ENCODE measurements at regions not wholly inside any gene's neighbourhood (a gene's known extent, or its start where the extent isn't known, plus 50 kb on each side); places are given as distances from the start of the nearest gene placed in this dataset.

DNA sequence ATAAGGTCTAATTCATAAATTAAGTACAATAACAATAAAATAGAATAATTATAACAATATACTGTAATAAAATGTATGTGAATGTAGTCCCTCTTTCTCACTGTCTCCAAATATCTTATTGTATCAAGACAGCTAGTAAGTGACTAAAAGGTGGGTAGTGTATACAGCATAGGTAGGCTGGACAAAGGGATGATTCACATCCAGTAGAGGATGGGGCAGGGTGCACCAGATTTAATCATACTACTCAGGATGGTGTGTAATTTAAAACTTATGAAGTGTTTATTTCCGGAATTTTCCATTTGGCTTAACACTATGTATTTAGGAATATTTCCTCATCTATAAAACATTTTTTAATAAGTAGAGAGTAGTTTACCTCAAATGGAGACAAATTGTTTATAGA is 876.1 kb upstream of the CADM2 start:
- no peak for DNase-seq

DNA sequence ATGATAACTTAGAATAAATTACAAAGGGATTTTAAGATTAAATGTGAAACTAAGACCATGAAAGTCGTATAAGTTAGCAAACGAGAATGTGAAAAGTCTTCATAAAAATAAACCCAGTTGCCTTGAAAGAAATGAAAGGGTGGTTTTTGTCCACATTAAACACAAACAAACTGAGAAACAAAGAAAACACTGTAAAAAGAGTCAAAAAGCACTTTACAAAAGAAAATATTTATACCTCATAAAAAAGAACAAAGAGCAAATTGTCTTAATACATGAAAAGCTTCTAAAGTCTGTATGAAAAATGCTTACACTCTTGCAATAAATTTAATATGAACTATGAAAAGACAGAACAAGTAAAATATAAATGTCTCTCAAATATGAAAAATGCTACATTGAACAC is 865.9 kb upstream of the CADM2 start:
- DNase-seq: no peak

DNA sequence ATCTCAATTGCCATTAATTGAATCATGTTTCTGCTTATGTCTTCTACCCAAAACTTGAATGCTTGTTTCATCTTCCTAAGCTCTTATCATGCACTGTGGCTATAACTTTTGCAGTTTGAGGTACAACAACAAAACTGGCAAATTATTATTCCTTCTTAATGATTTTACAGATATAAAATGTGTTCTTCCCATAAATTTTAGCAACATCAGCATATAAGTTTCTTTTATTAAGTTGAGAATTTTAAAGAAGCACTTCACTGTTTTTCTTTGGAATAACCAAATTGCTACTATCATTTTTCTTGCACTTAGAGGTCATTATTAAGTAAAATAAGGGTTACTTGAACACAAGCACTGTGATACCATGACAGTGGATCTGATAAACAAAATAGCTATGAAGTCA is 862.6 kb upstream of the CADM2 start:
- DNase-seq: no peak

DNA sequence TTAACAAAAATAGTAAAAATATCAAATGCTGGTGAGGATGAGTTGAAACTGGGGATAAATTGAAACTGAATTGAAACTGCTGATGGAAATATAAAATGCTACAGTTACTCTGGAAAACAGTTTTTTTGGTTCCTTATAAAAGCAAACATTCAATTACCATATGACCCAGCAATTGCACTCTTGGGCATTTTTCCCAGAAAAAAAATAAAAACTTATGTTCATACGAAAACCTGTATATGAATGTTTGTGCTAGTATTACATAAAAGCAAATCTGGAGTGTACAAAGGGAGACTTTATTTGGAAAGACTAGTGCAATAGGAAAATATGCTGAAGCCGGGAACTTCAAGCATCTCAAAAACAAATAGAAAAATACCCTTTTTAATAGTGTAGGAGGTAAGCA is 857.9 kb upstream of the CADM2 start:
- no peak for DNase-seq

DNA sequence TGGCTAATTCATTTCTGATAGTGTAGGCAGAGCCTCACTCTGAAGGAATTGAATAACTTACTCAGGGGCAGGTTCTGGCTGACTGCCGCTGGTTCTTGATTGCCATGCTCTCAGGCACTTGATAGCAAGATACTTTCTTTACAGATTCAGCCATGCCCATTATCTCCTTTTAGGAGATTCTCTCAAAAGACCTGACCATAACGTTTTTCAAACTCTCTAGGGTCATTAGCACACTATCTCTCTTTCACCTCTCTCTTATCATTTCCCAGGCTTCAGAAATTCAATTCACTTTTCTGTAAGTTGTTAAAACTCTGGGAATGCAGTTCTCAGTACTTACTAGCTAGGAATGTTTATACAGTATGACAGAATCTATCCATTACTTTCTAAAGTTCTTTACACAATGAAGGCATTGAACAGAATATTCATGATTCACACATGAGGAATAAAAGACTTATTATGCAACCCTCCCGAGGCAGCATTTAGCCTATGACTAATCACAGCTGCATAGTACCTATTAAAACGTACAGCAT is 850.3 kb upstream of the CADM2 start:
- no peak for DNase-seq

DNA sequence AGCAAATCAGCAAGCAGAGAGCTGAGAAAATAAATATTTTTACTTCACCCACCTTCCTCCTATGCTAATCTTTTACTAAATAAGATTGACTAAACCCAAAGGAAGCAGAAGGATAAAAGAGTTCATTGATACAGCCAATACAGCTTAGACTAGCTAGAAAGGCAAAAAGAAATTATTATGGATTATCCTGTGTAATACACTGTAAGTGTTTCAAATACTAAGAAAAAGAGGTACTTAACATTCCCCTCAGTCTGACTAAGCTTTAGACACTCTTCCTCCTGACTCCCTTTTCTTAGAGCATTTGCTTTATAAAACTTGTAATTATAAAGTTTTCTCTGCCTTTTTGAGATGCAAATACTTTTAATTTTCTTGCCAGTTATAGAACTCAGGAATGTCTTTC is 848.9 kb upstream of the CADM2 start:
- no peak for DNase-seq

DNA sequence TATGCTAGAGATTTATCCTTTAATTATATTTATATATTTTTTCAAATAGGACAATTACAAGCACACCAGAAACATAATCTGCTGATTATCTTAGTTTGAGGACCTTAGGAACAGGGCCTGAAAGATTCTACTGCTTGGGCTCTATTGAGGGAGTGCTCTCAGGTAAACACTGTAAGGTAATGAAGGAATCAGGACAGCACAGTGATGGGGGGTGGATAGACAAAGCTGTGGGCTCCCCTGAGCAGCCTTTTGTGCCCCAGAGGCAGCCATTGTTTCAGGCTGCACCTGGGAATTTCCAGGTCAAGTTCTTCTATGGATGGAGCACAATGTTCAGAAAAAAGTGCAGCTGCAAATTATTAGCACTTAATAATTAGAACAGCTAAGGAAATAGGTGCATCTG is 848.0 kb upstream of the CADM2 start:
- no peak for DNase-seq

DNA sequence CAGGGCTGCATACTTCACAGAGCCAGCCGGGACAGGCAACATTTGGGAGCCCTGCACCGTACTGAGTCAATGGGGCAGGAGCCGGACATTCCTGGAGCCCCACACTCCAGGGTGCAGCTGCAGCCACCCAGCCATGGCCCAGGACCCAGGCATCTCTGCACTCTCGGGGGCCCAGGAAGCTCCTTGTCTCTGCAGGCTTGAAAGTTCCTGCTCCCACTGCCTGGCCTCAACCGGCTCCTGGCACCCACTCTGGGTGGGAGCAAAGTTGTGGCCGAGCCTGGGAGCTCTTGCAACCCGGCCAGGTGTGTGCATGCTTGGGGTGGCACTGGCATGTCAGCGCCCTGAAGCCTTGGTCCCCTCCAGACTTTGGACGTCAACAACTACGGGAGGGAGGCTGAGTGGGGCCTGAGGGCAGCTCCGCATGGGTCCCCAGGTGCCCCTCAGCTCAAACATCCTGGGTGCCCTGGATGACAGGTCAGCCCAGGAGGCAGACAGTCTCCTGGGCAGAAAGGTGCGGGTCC is 833.5 kb upstream of the CADM2 start:
- no peak for DNase-seq

DNA sequence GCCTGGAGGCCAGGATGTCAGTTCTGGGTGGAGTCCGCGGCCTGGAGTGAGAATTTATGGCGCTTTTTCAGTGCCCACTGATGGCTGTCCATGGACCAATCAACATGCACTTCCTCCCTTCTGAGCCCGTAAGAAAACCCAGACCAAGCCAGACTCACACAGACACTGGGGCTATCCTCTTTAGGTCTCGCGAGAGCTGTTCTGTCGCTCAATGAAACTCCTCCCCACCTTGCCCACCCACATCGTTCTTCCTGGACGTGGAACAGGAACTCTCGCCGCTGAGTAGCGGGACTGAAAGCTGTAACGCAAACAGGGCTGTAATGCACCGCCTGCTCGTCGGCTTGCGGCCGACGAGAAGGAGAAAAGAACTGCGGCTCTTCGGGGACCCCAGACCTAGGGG is 833.0 kb upstream of the CADM2 start:
- DNase-seq: no peak

DNA sequence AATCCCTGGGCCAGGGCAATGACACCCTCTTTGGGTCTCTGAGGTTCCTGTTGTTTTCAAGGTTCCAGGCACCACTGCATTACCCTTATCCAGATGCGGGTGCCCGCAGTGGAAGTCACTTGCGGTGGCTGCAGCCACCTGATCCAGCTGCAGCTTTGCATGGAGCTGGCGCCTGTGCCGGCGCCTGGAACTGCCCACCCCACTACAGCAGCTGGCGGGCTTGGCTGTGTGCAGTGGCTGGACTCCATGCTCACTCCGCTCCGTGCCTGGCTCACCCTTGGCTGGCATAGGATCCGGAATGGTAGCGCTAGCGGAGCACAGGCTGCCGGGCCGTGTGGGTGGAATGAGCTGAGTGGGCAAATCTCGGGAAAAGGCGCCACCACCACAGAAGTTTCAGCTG is 832.6 kb upstream of the CADM2 start:
- DNase-seq: no peak

DNA sequence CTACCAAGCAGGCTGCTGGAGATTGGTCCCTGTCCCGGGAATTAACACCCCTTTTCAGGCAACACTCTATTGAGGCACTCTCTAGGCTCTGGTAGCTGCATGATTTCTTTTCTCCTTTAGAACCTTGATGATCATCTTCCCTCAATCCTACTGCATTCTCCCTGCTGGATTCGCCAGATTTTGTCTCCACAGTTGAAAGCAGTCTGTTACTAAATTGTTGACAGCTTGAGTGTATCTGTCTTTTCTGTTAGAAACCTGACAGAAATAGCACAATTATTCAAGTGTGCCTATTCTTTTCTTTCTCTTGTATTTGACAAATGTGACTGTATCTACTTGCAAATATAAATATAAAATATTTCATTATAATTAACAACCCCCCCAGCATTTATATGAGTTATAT is 830.8 kb upstream of the CADM2 start:
- no peak for DNase-seq

DNA sequence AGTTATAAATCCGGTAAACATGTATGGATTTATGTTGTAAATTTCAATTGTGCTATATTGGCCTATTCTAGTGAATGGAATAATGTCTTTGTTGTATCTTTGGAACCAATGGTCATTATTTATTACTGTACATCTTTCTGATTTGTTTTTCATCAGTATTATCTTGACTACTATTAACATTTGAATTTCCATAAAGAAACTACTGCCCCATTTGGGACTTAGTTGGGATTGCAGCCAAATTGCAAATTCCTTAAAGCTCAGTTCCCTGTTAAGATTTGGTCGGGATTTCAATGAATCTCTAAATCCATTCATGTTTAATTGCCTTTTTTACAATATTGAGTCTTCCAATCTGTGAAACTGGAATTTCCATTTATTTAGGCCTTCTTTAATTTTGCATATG is 822.4 kb upstream of the CADM2 start:
- no peak for DNase-seq

DNA sequence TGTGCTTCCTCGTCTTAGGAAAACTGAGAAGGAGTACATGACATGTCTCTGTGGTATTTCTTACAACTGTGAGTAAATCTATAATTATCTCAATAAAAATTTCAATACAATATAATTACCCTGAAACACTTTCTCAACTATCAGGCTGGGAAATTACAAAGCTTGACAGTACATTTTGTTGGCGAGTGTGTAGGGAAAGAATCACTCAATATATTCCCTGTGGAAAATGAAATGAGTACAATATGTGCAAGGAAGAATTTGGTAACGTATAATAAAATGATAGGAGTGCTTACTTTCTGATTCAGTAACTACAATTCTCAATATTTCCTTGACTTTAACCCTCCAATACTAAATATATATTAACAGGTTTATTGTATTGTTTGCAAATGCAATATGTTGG is 818.2 kb upstream of the CADM2 start:
- no peak for DNase-seq

DNA sequence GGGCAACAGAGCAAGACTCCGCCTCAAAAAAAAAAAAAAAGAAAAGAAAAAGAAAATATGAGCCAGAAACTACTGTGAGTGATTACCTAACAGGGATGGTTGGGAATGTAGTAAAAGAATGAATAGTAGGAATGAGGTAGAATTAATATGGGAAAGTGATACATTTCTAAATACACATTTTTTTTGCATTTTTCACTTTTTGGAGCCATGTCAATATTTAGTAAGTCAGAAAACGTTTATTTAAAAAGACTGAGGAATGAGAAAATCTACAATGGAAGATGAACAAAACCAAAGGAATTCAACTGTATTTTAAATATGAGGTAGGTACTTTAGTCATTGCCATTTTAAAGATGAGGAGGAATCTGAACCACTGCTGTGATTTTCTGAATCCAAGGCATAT is 817.2 kb upstream of the CADM2 start:
- no peak for DNase-seq

DNA sequence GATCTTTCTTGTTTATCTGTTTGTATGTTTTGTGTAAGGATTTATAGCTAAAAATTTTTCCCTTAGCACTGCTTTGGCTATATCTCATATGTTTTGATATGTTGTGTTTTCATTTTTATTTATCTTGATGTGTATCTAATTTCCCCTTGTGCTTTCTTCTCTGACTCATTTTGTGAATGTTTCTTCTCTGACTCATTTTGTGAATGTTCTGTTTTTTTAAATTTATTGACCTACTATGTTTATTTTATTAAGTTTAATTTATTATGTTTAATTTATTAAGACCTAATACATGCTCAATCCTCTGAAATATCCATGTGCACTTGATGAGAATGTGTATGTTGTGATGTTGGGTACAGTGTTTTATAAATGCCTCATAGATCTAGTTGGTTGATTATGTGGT is 793.5 kb upstream of the CADM2 start:
- DNase-seq: no peak

DNA sequence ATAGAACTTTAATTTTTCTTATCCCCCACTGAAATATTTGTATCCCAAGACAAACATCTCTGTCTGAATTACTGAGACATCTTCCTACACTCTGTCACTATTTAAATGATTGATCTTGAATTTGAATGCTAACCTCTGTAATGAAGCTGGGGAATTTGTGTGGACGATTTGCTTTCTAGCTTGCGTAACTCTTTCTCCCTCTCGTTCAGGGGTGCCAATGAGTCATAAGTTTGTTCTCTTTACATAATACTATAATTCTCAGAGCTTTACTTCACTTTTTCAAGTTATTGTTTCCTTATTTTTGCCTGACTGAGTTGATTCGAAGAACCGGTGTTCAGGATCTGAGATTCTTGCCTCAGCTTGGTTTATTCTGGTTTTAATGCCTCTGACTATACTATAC is 783.3 kb upstream of the CADM2 start:
- DNase-seq: no peak

DNA sequence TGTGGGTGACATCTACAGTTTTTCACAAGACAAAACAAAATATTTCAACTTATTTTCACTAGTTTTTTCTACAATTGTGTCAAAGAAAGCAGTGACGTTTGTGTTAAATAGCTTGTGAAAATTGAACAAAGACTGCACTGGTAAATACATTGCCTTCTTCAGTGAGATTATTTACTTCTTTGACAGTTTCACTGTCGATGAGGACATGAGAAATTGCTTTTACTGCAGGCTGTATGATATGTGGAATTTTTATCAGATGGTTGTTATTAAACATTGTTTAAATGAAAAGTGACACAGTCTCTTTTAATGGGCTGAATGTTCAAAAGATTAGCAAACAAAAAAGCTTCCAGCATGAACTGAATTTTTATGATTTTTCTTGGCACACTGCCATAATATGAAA is 773.9 kb upstream of the CADM2 start:
- no peak for DNase-seq

DNA sequence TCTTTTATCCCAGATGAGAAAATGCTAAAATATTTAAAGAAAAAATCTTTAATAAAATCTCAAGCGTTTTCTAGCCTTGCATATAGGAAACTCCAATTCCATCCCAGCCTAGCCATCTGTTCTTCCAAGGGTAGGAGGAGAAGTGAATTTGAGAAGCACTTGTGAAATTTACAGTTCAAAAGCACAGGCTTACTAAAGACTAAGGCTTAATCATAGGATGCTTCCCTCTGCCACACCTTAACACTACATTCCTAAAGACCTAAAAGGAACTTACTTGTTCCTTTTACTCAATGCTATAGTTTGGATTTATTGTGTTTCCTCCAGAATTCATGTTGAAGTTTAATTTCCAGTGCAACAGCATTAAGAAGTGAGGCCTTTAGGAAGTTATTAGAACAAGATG is 764.8 kb upstream of the CADM2 start:
- no peak for DNase-seq

DNA sequence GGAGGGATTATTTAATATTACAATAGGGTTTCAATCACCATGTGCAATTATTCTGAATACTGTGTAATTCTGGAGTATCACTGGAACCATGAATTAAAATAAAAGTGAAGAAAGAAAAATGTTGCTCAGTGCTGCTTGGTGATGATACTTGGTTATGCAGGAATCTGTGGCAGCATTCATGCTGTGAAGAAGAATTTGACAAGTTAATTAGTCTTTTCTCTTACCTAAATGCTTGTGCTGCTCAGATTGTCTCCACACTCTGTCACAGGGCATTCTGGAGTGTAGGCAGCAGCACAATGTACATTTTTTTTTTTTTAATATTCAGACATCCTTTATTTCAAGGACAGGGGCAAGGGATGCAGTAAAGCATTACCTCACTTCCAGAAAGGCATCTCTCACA is 749.3 kb upstream of the CADM2 start:
- DNase-seq: no peak

DNA sequence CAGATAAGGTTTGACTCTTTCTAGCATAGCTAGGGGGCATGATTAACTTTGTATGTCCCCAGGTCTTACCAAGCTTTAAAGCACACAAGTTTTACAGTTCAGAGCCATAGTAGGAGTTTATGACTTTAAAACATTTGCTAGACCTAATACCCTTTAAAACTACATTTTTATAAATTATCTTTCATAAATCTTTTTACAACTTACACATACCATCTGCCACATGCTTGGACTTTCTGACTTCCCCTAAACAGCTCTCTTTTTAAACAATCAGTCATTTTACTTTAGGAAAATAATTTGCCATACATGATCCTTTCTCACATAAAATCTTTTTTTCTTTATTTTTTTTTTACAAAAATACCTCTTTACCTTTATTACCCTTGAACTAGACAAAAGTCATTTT is 735.3 kb upstream of the CADM2 start:
- no peak for DNase-seq

DNA sequence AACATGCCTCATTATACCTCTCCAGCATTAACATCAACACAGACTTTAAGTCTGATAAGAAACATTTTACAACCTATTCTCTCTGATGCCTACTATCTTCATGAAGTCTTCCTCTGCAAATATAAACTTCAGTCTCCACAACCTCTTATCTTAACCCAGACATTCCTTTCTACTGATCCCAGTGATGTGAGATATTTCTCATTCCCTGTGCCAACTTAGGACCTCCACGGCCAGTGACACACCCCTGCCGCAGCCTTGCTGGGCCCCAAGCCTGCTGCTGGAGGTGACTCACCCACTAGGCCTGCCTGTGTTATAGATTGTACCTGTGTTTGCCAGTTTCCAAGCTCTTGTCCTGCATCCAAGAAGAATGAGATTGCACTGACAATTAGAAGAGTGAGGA is 734.5 kb upstream of the CADM2 start:
- DNase-seq: no peak

DNA sequence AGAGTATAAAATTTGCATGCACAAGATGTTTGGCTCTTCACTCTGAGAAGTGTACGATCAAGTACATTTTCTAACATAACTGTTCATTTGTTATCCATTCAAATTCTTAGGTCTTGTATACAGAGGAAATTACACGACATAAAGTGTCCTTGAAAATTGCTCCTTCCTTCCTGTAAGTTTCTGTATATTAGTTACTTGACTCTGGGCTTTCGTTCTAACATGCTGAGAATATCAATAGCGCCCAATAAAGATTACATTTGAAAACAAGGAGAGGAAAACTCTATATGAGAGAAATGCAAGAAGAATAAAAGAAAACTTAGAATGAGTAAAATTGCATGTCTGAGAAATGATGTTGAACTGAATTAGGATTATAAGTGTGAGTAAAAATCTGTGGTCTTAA is 722.5 kb upstream of the CADM2 start:
- DNase-seq: no peak

DNA sequence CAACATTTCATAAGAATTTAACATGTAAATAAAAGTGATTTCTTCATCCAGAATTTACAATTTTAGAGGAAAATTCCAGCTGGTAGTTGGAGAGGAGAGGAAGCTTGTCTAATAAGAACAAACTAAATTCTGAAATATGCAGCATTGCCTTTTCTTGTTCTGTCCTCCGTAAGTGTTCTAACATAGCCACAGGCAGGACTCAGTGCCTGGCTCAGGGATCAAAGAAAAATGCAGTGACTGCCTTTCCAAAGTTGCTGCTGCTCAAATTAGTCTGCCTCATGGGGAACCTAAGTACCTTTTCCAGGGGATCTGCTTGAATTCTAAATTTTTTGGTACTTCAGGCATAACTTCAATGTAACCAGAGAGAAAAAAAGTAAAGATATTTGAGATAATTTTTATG is 713.0 kb upstream of the CADM2 start:
- no peak for DNase-seq

DNA sequence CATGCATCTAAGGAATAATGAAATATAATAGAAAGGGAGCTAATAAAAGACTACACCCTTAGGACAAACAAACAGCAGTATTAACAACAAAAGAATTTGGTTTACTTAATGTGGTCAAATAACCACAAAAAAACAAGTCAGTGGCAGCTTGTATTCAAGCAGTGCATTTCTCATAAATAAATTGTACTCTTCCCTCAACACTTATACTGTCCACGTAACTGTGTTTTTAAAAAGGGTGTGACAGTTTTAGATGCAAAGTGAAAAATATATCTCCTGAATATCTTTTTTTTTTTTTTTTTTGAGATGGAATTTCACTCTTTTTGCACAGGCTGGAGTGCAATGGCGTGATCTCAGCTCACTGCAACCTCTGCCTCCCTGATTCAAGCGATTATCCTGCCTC is 698.2 kb upstream of the CADM2 start:
- no peak for DNase-seq

DNA sequence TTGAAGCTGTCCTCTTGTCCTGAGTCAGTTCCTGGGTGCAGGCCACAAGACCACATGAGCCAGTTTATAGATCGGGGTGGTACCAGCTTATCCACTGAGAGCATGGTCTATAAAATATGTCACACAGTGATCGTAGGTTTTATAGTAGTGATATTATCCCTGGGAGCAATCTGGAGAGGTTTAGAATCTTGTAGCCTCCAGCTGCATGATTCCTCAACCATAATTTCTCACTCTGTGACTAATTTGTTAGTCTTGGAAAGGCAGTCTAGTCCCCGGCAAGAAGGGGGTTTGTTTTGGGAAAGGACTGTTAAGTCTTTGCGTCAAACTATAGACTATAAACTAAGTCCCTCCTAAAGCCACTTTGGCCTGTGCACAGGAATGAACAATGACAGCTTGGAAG is 693.0 kb upstream of the CADM2 start:
- no peak for DNase-seq

DNA sequence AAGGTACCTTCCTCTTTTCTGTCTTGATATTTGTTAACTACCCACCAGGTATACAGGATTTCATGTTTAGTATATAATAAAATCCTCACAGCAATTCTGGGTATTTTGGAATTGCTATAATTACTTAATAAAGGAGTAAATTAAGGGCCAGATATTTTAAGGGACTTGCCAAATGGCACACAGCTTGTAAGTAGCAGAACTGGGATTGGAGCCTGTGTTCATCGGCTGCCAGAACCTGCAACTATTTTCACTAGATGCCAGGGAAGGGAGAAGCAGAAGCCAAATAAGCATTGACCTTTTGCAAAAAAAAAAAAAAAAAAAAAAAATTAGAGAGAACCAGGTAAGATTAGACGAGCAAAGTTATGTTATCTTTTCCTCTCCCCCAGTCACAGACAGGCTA is 683.3 kb upstream of the CADM2 start:
- DNase-seq: no peak

Measured in RPMI8226 (cell line).